ENCODE measurements at regions not wholly inside any gene's neighbourhood (a gene's known extent, or its start where the extent isn't known, plus 50 kb on each side); places are given as distances from the start of the nearest gene placed in this dataset.

- no peaks in the 10 kb centered on the region for H3K36me3 ChIP-seq (replicated peaks in 1 of 2; ENCODE audit: control insufficient read depth in 1 of 2, insufficient read depth in 2 of 2, low read length in 2 of 2)
- DNase-seq = no peak
- no peaks in the 10 kb centered on the region for H3K36me3 Mint-ChIP-seq
- H3K9me3 ChIP-seq (replicated peaks in 1 of 2; ENCODE audit: control insufficient read depth in 1 of 2, insufficient read depth in 1 of 2, low read length in 2 of 2) = no peaks in the 10 kb centered on the region
- intact Hi-C loops (cut with micrococcal nuclease) = no loop called here
- H3K79me2 ChIP-seq (ENCODE audit: insufficient read depth, low read length) = no peaks in the 10 kb centered on the region
- H3K27me3 ChIP-seq (ENCODE audit: control insufficient read depth in 2 of 2, insufficient read depth in 2 of 2, low read length in 2 of 2) = no peaks in the 10 kb centered on the region
- H3K27ac ChIP-seq (ENCODE audit: low read depth in 1 of 2, low read length in 2 of 2) = no peak overlapping the region
- no peaks in the 10 kb centered on the region for H4K20me1 ChIP-seq (ENCODE audit: insufficient read depth, low read length)
- no peak overlapping the region for H3K9ac ChIP-seq (ENCODE audit: insufficient read depth, low read length, poor library complexity, severe bottlenecking)
- no peak overlapping the region for H3K4me2 ChIP-seq (replicated peaks; ENCODE audit: extremely low read depth, low read length, poor library complexity, severe bottlenecking)
- no peak overlapping the region for H3K4me3 ChIP-seq (replicated peaks in 1 of 3; ENCODE audit: low read depth in 2 of 3, low read length in 3 of 3)
- no peaks in the 10 kb centered on the region for H3K4me1 Mint-ChIP-seq
- no peak for TF ChIP-seq CTCF (IDR thresholded peaks at IDR 0.05)
- no peak overlapping the region for H2AFZ ChIP-seq (ENCODE audit: insufficient read depth, low read depth, low read length, poor library complexity, severe bottlenecking)
- H3K27me3 Mint-ChIP-seq (ENCODE audit: low read depth in 3 of 3) = peaks cover 2 to 4% (median 3%) of the 10 kb centered on the region in 3 donors
- 100% methylated on average over 1 of the region's 4 CpGs for WGBS (ENCODE audit: insufficient coverage)
- H3K9me3 Mint-ChIP-seq = peaks cover 0 to 7% (median 2%) of the 10 kb centered on the region in 7 donors
- H3K4me1 ChIP-seq (ENCODE audit: control insufficient read depth in 1 of 2, insufficient read depth in 2 of 2, low read length in 2 of 2) = no peaks in the 10 kb centered on the region
- H3K4me3 Mint-ChIP-seq = no peak overlapping the region
- no peak overlapping the region for H3K27ac Mint-ChIP-seq
Measured at GRCh38 chr10:117938104-117938503, 108.6 kb downstream of the RAB11FIP2 start.

GRCh38 chr10:117942226-117942625 is 104.5 kb downstream of the RAB11FIP2 start:
- H3K9ac ChIP-seq (ENCODE audit: insufficient read depth, low read length, poor library complexity, severe bottlenecking) = no peak overlapping the region
- Mint-ChIP-seq H3K9me3 (peaks cover 0 to 9% (median 2%) of the 10 kb centered on the region in 7 donors), H3K4me1 (no peaks in the 10 kb centered on the region), H3K27me3 (ENCODE audit: low read depth in 3 of 3) (peaks cover 1 to 7% (median 3%) of the 10 kb centered on the region in 3 donors), H3K36me3 (no peaks in the 10 kb centered on the region), H3K4me3 (no peak overlapping the region), H3K27ac (no peak overlapping the region)
- no peak overlapping the region for H3K27ac ChIP-seq (ENCODE audit: low read depth in 1 of 2, low read length in 2 of 2)
- intact Hi-C loops (cut with micrococcal nuclease) = no loop called here
- no peaks in the 10 kb centered on the region for H4K20me1 ChIP-seq (ENCODE audit: insufficient read depth, low read length)
- 90% methylated on average over 2 of the region's 4 CpGs for WGBS (ENCODE audit: insufficient coverage)
- H3K27me3 ChIP-seq (ENCODE audit: control insufficient read depth in 2 of 2, insufficient read depth in 2 of 2, low read length in 2 of 2) = no peaks in the 10 kb centered on the region
- H3K4me1 ChIP-seq (ENCODE audit: control insufficient read depth in 1 of 2, insufficient read depth in 2 of 2, low read length in 2 of 2) = no peaks in the 10 kb centered on the region
- no peak overlapping the region for H3K4me3 ChIP-seq (replicated peaks in 1 of 3; ENCODE audit: low read depth in 2 of 3, low read length in 3 of 3)
- no peak overlapping the region for H2AFZ ChIP-seq (ENCODE audit: insufficient read depth, low read depth, low read length, poor library complexity, severe bottlenecking)
- H3K79me2 ChIP-seq (ENCODE audit: insufficient read depth, low read length) = no peaks in the 10 kb centered on the region
- no peak for DNase-seq
- H3K4me2 ChIP-seq (replicated peaks; ENCODE audit: extremely low read depth, low read length, poor library complexity, severe bottlenecking) = no peak overlapping the region
- no peak for TF ChIP-seq CTCF (IDR thresholded peaks at IDR 0.05)
- H3K9me3 ChIP-seq (replicated peaks in 1 of 2; ENCODE audit: control insufficient read depth in 1 of 2, insufficient read depth in 1 of 2, low read length in 2 of 2) = no peaks in the 10 kb centered on the region
- H3K36me3 ChIP-seq (replicated peaks in 1 of 2; ENCODE audit: control insufficient read depth in 1 of 2, insufficient read depth in 2 of 2, low read length in 2 of 2) = no peaks in the 10 kb centered on the region

All from CD14-positive monocyte (primary cell).